ENCODE measurements at regions not wholly inside any gene's neighbourhood (a gene's known extent, or its start where the extent isn't known, plus 50 kb on each side); places are given as distances from the start of the nearest gene placed in this dataset.

DNA sequence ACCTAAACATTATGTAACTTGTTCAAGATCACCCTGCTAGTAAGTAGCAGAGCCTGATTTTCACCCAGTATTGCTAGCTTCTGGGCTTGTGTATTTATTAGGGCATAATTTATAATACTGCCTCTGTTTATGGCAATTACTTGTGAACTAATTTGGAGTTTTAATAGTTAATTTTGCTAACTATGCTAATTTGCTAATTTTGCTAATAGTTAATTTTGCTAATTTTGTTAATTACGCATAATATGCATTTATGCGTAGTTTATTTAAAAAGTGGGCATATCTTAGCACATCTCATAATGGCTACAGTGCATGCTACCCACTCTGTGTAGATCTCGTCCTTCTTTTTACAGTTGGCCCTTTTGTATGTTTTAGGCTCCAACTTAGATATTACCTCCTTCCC is 898.1 kb upstream of the EPHA5 start:
- TF ChIP-seq, protein P1, sequence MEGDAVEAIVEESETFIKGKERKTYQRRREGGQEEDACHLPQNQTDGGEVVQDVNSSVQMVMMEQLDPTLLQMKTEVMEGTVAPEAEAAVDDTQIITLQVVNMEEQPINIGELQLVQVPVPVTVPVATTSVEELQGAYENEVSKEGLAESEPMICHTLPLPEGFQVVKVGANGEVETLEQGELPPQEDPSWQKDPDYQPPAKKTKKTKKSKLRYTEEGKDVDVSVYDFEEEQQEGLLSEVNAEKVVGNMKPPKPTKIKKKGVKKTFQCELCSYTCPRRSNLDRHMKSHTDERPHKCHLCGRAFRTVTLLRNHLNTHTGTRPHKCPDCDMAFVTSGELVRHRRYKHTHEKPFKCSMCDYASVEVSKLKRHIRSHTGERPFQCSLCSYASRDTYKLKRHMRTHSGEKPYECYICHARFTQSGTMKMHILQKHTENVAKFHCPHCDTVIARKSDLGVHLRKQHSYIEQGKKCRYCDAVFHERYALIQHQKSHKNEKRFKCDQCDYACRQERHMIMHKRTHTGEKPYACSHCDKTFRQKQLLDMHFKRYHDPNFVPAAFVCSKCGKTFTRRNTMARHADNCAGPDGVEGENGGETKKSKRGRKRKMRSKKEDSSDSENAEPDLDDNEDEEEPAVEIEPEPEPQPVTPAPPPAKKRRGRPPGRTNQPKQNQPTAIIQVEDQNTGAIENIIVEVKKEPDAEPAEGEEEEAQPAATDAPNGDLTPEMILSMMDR (IDR thresholded peaks at IDR 0.05), result no peak
- TF ChIP-seq POLR2A (IDR thresholded peaks at IDR 0.05), result no peak
